HG02623 (cell line): ENCODE measurements at regions not wholly inside any gene's neighbourhood (a gene's known extent, or its start where the extent isn't known, plus 50 kb on each side); places are given as distances from the start of the nearest gene placed in this dataset.

Source experiments
- ATAC-seq: cut with Tn5 transposase; IDR thresholded peaks from one replicate; pipeline ENCODE4 v1.9.1; 2021; ENCODE audit warnings: moderate library complexity; ENCODE audit not compliant: unreplicated experiment

GRCh38 chr10:118471863-118472262 lies 123.6 kb downstream of the PRLHR start:
- no peak for ATAC-seq

- no peak for ATAC-seq
Observed at GRCh38 chr10:118470470-118470869, 125.0 kb downstream of the PRLHR start.

GRCh38 chr10:118467200-118467599 lies 125.1 kb upstream of the FAM204A start:
- no peak for ATAC-seq

GRCh38 chr10:118465300-118465874 lies 123.3 kb upstream of the FAM204A start:
- no peak for ATAC-seq

- ATAC-seq = no peak
Observed at GRCh38 chr10:118463740-118464139, 121.6 kb upstream of the FAM204A start.

GRCh38 chr10:118462401-118462800 lies 120.3 kb upstream of the FAM204A start:
- ATAC-seq = no peak

- ATAC-seq = peak; percentile 94
Observed at GRCh38 chr10:118459642-118460193, 117.6 kb upstream of the FAM204A start.

GRCh38 chr10:118458957-118459641 lies 117.0 kb upstream of the FAM204A start:
- ATAC-seq = no peak

- no peak for ATAC-seq
Observed at GRCh38 chr10:118457824-118458428, 115.8 kb upstream of the FAM204A start.

GRCh38 chr10:118455181-118455695 lies 113.1 kb upstream of the FAM204A start:
- ATAC-seq = no peak

- no peak for ATAC-seq
Observed at GRCh38 chr10:118454211-118454610, 112.1 kb upstream of the FAM204A start.

- ATAC-seq = no peak
Observed at GRCh38 chr10:118452098-118452497, 110.0 kb upstream of the FAM204A start.

GRCh38 chr10:118449521-118449920 lies 107.4 kb upstream of the FAM204A start:
- no peak for ATAC-seq

GRCh38 chr10:118448744-118449143 lies 106.6 kb upstream of the FAM204A start:
- ATAC-seq = no peak

- ATAC-seq = no peak
Observed at GRCh38 chr10:118447478-118448270, 105.5 kb upstream of the FAM204A start.

GRCh38 chr10:118445535-118445934 lies 103.4 kb upstream of the FAM204A start:
- no peak for ATAC-seq

- no peak for ATAC-seq
Observed at GRCh38 chr10:118444069-118444468, 101.9 kb upstream of the FAM204A start.

- no peak for ATAC-seq
Observed at GRCh38 chr10:118442032-118442431, 99.9 kb upstream of the FAM204A start.

- no peak for ATAC-seq
Observed at GRCh38 chr10:118439824-118440223, 97.7 kb upstream of the FAM204A start.

GRCh38 chr10:118436742-118437141 lies 94.6 kb upstream of the FAM204A start:
- ATAC-seq = no peak

- ATAC-seq = no peak
Observed at GRCh38 chr10:118430190-118430589, 88.1 kb upstream of the FAM204A start.
